UCSD-AML1 (cell line): ENCODE measurements at regions not wholly inside any gene's neighbourhood (a gene's known extent, or its start where the extent isn't known, plus 50 kb on each side); places are given as distances from the start of the nearest gene placed in this dataset.
A peak's percentile ranks its signal among the peaks of the same experiment; 100 is the strongest.

Source experiments
- DNase-seq: peaks from one replicate; lab custom pipeline; 2025; ENCODE audit not compliant: unreplicated experiment; lab: John Stamatoyannopoulos, UW

DNA sequence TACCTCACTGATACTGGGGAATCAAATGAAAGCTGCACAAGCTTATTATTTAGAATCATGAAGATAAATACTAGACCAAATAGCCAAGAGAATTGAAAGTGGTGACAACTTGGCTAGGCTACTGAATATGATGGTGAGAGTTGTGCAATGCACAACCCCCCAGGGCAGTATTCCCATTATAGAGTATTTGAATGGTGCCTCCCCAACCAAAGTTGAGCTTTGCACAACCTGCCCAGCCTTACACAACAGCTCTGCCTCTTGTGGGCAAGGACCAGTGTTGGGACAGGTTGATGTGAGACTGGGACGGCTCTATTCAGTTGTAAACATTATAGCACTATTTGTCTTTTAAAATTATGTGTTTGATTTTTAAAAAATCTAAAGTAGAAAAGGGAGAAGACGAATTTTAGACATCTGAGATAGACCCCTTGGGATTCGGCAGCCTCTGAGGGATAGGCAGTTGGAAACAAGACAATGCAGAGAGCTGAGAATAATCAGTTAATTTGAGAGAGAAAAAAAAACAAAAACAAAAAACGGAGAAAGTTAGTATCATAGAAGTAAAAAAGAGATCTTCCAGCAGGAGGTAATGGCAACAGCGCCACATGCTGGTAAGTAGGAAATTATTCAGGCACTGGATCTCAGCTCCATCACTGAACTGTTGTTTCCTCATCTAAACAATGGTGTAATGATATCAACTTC lies 91.0 kb upstream of the KCNA3 start:
- no peak for DNase-seq

- DNase-seq: no peak
These were observed 88.4 kb upstream of the KCNA3 start for GRCh38 chr1:110763149-110763548.

DNA sequence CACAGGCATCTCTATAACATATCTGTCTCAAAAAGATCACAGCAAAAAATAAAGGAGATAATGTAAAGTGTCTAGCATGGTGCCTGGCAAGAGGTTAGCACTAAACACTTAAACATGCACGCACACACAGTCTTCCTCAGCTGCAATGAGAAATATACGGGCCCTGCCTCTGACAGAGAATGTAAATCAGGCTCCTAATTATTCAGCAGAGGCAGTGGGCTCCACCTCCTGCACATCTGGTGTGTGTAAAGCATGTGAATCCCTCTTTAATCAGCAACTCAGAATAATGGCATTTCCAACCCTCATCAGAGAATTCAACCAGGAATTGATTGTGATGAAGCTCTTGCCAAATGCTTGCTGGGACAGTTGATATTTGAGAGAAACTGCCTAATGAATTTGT lies 85.6 kb upstream of the KCNA3 start:
- no peak for DNase-seq

GRCh38 chr1:110756506-110756905 lies 81.8 kb upstream of the KCNA3 start:
- DNase-seq: no peak

GRCh38 chr1:110752941-110753725 lies 78.4 kb upstream of the KCNA3 start:
- no peak for DNase-seq

GRCh38 chr1:110750562-110750961 lies 75.8 kb upstream of the KCNA3 start:
- no peak for DNase-seq

GRCh38 chr1:110749960-110750359 lies 75.2 kb upstream of the KCNA3 start:
- DNase-seq: no peak

GRCh38 chr1:110746644-110747259 lies 72.0 kb upstream of the KCNA3 start:
- peak; percentile 45 for DNase-seq

DNA sequence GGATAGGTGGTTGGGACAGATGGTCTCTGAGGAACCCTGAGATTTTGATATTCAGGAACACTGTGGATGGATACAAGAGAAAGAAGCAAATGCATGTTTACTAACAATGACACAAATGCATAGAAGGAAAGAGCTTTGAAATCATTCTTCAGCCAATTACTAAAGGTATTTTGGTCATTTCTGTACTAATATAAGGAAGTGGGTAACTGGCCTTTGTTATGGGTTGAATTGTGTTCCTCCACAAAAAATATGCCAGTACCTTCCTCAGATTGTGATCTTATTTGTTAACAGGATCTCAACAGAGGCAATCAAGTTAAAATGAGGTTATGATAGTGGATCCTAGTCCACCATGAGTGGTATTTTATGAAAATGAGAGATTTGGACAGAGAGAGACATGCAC lies 68.7 kb upstream of the KCNA3 start:
- no peak for DNase-seq

GRCh38 chr1:110736900-110737605 lies 62.3 kb upstream of the KCNA3 start:
- DNase-seq: no peak

- DNase-seq: no peak
These were observed 59.5 kb upstream of the KCNA3 start for GRCh38 chr1:110734133-110734680.

GRCh38 chr1:110731529-110731928 lies 56.8 kb upstream of the KCNA3 start:
- no peak for DNase-seq

DNA sequence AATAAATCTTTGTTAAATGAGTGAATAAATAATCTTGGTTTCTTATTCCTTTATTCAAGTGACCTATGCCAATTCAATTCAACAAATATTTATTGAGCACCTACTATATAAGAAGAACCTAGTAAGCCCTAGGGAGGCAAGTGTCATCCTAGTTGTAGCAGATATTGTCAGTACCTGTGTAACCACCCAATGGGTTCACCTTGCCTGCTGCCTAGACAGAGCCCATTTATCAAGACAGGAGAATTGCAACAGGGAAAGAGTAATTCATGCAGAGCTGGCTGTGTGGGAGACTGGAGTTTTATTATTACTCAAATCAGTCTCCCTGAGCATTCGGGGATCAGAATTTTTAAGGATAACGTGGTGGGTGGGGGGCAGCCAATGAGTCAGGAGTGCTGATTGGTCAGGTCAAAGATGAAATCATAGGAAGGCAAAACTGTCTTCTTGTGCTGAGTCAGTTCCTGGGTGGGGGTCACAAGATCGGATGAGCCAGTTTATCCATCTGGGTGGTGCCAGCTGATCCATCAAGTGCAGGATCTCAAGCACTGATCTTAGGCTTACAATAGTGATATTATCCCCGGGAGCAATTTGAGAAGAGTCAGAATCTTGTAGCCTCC lies 53.8 kb upstream of the KCNA3 start:
- DNase-seq: no peak

DNA sequence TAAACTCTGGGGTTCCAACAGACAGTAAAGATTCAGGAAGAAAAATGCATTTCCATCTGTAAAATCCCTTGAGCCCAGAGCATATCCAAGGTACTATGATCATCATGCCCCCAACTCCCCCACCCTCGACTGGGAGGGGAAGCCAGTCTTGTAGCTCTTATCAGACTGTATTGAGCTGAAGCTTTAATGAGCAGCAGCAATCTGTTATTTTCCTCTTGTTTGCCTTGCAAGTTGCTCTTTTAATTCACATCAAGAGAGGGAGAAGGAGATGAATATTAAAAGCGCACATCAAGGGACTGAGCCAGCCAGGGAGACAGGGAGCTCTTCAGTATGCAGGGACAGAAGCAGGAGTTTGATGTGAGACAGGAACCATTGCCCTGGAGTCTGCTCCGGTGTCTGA lies 52.5 kb upstream of the KCNA3 start:
- no peak for DNase-seq

DNA sequence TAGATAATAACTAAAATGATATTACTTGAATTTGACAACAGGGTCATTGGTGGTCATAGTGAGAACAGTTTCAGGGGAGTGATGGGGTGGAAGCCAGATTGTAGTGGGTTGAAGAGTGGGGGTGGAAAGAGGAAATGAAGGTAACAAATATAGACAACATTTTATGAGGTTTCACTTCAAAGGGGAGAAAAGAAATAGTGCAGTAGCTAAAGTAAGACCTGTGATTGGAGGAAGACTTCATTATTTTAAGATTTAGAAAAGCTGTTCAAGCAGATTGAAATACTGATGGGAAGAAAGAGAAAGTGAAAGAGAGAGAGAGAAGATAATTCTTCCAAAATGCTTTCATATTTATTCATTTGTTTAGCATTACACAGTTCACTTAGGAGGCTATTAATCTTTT lies 52.0 kb upstream of the KCNA3 start:
- no peak for DNase-seq
